Urothelium cell line (cell line): ENCODE measurements at regions not wholly inside any gene's neighbourhood (a gene's known extent, or its start where the extent isn't known, plus 50 kb on each side); places are given as distances from the start of the nearest gene placed in this dataset.
"Not testable (repeated sequence)": the region's sequence is repeated elsewhere in the genome, so short reads cannot be mapped to it uniquely, and the experiment has no call there.

ENCODE experiments used
- DNase-seq: peaks from one replicate; pipeline ENCODE4 v3.0.0; 2011; ENCODE audit warnings: low spot score, mixed read lengths
- FAIRE-seq: peaks from 2 replicates; lab custom pipeline; 2011; peaks lifted over from hg19 to GRCh38; lab: Jason Lieb, UNC

- DNase-seq (no peak), FAIRE-seq (no peak)
These were observed 141.2 kb downstream of the LAT start for GRCh38 chr16:29126057-29126494.

- FAIRE-seq = no peak
These were observed 140.0 kb downstream of the LAT start for GRCh38 chr16:29124828-29125227.

GRCh38 chr16:29124162-29124561 lies 139.3 kb downstream of the LAT start:
- not testable (repeated sequence) for DNase-seq, FAIRE-seq

More at GRCh38 chr16:29124828-29125227, 140.0 kb downstream of the LAT start:
- DNase-seq = no peak

DNA sequence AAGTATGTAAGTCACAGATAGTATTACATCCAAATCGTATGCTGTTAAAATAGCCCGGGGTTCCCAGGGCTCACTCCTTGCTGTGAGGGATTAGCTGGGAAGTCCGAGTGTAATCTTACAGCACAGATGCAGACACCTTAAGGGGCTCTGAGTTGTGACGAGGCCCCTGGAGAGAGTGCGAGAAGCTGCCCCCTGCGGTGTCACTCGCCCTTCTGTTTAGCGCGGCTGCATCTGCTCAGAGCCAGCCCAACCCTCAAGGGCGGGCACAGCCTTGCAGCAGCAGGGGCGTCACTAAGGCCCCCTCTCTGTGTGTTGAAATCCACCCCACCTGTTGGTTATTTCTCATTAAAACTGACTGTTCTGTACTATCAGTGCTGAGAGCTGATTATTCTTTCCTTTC lies 135.8 kb downstream of the LAT start:
- not testable (repeated sequence) for DNase-seq

DNA sequence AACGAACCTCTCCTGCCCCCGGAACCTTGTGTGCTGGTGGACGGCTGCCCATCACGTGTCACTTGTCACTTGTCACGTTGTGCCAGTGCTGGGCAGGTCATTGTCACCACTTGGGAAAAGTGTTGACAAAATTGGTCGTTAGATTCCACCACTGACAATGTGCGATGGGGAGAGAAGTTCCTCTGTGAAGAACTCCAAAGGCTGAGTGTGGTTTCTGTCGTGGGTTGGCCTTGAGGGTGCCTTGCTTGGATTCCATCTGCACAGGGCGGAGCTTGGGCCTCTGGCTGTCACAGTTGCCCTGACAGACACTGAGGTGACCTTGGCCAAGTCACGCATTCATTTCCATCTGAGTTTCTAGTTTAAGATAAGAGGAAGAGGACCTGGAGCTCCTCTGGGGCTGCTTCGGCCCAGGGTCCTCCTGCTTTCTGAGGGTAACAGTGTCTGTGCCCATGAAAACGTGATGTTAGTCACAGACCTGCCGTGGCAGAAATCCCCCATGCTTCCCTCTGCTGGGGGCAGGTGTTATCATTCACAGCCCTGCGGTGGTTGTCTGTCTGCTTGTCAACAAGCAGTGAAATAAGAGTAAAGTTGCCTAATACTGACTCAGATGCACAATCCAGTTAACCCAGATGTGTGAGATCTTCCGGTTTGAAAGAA lies 133.6 kb downstream of the LAT start:
- DNase-seq, FAIRE-seq: not testable (repeated sequence)

More for the DNA sequence above, 135.8 kb downstream of the LAT start:
- FAIRE-seq = not testable (repeated sequence)

- FAIRE-seq = no peak
- no peak for DNase-seq
These were observed 132.8 kb downstream of the LAT start for GRCh38 chr16:29117631-29118030.

GRCh38 chr16:29116980-29117379 lies 132.1 kb downstream of the LAT start:
- DNase-seq = no peak

DNA sequence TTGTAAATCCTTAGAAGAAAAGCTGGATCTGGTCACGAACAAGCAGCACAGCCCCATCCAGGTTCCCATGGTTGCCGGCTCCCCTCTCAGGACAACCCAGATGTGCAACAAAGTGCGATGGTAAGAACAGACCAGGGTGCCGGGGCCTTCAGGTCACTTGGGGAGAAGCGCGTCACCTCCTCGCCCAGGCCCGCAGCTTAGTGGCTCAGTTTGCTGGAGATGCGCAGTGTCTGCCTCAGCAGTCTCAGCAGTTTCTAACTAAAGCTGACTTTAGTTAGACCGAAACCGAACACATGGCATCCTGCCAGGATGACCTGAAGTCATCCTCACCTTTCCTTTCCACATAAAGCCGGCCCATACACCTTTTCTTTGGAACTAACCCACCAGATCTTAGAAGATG lies 131.4 kb downstream of the LAT start:
- DNase-seq, FAIRE-seq: not testable (repeated sequence)

More at GRCh38 chr16:29116980-29117379, 132.1 kb downstream of the LAT start:
- no peak for FAIRE-seq

GRCh38 chr16:29115802-29116141 lies 130.9 kb downstream of the LAT start:
- not testable (repeated sequence) for DNase-seq, FAIRE-seq

DNA sequence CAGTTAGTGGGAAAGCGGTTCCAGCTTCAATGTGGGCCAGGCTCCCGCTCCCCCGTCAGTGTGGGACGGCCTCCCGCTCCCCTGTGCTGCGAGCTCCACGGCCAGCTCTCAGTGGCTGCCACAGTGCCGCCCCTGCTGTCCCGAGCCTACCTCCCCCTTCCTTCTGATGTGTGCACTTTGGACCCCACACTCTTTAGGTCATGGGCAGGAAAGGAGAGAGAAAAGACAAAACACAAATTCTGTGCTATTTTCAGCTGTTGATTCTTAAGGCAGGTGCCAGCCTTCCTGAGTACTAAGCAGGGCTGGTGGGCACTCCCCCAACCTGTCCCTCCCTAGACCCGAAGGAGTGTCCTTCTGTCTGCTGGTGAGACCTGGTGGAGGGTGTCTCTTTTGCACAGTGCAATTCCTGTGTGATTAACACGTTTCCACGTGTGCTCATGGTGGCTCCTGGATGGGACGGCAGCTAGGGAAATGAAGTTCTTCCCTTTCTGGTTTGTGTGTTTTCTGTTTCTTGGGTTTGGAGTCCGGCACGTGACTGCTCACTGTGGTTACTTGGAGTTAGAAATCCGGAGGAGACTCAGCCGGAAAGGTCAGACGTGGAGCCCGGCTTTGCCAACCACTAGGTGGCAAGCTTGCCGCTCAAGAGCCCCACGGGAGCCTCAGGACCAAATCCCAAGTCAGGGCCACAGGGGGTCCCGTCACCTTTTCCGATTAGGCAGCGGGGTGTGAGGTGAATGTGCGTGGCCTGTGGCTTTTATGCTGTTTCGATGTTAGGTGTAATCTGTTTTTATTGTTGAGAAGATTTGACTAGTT lies 130.3 kb downstream of the LAT start:
- FAIRE-seq = not testable (repeated sequence)
- peak; percentile 29 for DNase-seq

DNA sequence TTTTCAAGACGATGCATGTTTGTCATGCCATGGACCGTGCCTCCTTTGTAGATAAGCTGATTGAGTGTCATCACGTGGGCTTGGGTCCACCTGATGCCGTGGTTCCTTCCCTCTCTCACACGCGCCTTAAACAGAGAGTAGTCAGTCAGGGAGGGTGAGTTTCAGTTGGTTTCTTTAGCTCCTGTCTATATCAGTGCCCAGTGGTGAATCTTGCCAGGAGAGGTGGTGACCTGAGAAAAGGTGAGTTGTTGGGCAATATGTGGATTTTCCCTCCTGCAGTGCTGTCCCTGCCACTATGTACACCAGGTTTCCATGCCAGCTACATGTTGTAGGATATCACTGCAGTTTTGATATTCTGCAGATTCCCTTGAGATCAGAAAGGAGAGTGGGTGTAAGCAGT lies 129.7 kb downstream of the LAT start:
- no peak for DNase-seq
- FAIRE-seq = no peak

DNA sequence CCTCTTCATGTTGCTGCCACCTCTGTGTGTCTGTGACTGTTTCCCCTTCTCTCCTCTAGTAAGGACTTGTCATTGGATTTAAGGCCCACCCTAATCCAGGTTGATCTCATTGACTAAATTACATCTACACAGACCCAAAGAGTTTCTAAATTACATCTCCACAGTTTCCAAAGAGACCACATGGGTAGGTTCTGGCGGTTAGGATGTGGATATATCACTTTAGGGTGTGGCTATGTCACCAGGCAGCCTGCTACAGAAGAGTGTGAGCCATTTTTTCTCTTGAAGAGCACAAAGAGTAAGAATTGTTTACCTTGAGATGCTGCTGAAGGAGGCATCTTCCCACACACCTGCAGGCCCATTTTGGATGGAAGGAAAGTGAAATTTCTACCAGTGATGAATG lies 128.6 kb downstream of the LAT start:
- FAIRE-seq, DNase-seq: not testable (repeated sequence)

- no peak for FAIRE-seq
These were observed 128.0 kb downstream of the LAT start for GRCh38 chr16:29112755-29113347.

GRCh38 chr16:29111901-29112680 lies 127.2 kb downstream of the LAT start:
- not testable (repeated sequence) for DNase-seq, FAIRE-seq

More at GRCh38 chr16:29112755-29113347, 128.0 kb downstream of the LAT start:
- DNase-seq = no peak

- DNase-seq = no peak
- FAIRE-seq = no peak
These were observed 126.6 kb downstream of the LAT start for GRCh38 chr16:29111421-29111820.

- FAIRE-seq, DNase-seq: not testable (repeated sequence)
These were observed 123.8 kb downstream of the LAT start for GRCh38 chr16:29108625-29109169.

GRCh38 chr16:29107299-29107698 lies 122.4 kb downstream of the LAT start:
- no peak for DNase-seq
- no peak for FAIRE-seq

DNA sequence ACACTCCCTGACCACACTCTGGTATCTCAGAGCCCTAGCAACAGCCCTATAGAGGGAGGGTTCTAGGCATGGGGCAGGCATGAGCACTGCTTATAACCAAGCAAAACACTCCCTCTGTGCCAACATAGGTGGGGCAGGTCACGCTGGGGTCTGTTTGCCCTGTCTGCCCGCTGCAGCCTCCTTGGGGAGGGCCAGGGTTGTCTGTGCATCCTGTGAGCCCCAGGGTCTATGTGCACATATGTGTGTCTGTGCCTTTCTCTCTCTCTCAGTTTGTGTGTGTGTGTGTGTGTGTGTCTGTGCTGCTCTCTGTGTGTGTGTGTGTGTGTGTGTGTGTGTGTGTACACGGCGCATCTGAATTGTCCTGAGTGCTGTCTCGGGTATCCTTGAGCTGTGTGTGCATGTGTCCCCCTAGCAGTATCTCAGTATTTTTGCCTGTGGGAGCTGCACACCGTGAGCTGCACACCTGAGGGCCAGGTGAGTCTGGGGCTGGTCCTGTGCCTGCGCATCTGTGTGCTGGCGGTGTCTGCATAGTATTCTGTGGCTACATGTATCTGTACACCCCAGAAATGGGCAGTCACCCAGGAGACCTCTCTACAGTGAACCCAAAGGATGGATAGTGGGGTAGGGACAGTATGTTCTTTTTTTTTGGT lies 121.5 kb downstream of the LAT start:
- DNase-seq, FAIRE-seq: not testable (repeated sequence)

DNA sequence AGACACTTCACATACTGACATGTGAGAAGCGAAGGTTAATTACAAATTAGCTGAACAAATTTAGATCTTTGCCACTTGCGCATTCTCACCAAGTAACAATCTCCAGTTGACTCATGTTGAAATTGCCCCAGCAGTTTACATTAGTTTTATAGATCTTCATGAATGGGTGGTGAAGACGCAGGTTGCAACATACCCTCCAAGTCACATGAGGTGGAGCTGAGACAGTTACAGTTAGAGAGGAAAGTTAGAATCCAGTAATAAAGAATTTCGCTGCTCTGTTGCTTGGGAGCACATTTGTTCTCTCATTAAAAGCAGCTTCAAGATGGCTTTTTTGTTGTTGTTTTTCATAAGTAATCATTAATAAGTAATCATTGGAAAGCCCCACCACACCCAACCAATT lies 119.7 kb downstream of the LAT start:
- not testable (repeated sequence) for DNase-seq, FAIRE-seq

DNA sequence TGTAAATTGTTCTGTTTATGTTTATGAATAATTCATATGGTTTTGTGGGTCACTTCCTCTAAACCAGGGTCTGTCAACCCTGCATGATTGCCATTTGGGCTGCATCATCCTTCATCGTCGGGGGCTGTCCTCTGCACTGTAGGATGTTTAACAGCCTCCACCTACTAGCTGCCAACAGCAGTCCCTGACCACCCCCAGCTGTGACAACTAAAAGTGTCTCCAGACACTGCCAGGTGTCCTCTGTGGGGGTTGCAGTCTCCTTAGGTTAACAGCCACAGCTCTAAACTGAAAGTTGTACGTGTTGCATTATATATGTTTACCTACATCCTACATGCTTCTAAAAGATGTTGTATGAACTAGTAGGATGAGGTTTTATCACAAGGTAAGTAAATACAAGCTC lies 113.1 kb downstream of the LAT start:
- not testable (repeated sequence) for FAIRE-seq, DNase-seq
